ENCODE measurements at regions not wholly inside any gene's neighbourhood (a gene's known extent, or its start where the extent isn't known, plus 50 kb on each side); places are given as distances from the start of the nearest gene placed in this dataset.

GRCh38 chr2:145076085-145076484 lies 556.2 kb upstream of the ZEB2 start:
- Histone ChIP-seq H3K4me1 (ENCODE audit: insufficient read depth, low read length, poor library complexity, severe bottlenecking) (no peaks in the 10 kb centered on the region), H3K27ac (ENCODE audit: low read depth, low read length, poor library complexity, severe bottlenecking) (no peak overlapping the region), H3K4me3 (ENCODE audit: low read depth, low read length, poor library complexity, severe bottlenecking) (no peak overlapping the region), H3K36me3 (ENCODE audit: insufficient read depth, low read length, poor library complexity, severe bottlenecking) (no peaks in the 10 kb centered on the region), H3K9me3 (ENCODE audit: low read depth, low read length, poor library complexity, severe bottlenecking) (no peaks in the 10 kb centered on the region), H3K27me3 (replicated peaks; ENCODE audit: insufficient read depth, low read depth, low read length, poor library complexity) (no peaks in the 10 kb centered on the region)
- no peak for DNase-seq (ENCODE audit: low spot score)
- ChIA-PET POLR2A (ENCODE audit: low non-redundant PET) (no interaction called here), CTCF (no interaction called here)
- no peak for TF ChIP-seq EZH2 (IDR thresholded peaks at IDR 0.05; ENCODE audit: borderline replicate concordance, low read depth, low read length, poor library complexity, severe bottlenecking)
- TF ChIP-seq, protein P1, sequence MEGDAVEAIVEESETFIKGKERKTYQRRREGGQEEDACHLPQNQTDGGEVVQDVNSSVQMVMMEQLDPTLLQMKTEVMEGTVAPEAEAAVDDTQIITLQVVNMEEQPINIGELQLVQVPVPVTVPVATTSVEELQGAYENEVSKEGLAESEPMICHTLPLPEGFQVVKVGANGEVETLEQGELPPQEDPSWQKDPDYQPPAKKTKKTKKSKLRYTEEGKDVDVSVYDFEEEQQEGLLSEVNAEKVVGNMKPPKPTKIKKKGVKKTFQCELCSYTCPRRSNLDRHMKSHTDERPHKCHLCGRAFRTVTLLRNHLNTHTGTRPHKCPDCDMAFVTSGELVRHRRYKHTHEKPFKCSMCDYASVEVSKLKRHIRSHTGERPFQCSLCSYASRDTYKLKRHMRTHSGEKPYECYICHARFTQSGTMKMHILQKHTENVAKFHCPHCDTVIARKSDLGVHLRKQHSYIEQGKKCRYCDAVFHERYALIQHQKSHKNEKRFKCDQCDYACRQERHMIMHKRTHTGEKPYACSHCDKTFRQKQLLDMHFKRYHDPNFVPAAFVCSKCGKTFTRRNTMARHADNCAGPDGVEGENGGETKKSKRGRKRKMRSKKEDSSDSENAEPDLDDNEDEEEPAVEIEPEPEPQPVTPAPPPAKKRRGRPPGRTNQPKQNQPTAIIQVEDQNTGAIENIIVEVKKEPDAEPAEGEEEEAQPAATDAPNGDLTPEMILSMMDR (conservative IDR thresholded peaks at IDR 0.05; ENCODE audit: low read depth, low read length), result no peak
- no TSS peak for BruUV-seq (replicated peaks)
- intact Hi-C loops (cut with micrococcal nuclease; ENCODE audit: unreplicated experiment), result no loop called here

DNA sequence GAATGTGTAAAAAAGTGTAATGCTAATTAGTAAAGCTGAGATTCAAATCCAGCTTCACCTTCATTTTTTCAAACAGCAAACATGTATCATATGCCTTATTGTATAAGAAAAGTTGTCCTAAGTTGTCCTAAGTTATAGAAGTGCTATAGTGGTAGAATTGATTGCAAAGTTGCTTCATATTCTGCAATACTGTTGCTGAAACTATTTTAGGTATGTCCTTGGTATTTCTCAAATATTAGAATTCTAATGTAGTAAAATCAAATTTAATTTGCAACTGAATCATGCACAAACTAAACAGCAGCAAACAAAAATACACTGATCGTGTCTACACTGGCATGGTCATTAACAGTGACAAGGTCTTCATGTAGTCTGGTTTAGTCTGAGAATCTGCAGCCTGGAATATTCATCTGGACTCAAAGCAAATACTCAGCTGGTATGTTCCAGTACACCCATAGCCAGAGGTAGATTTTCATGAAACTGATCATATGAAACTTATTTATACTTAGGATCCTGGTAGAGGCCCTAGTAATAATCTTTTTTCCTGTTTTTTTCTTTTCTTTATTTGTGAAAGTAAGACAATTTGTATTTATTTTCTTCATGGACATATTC lies 555.6 kb upstream of the ZEB2 start:
- intact Hi-C loops (cut with micrococcal nuclease; ENCODE audit: unreplicated experiment), result no loop called here
- ChIA-PET POLR2A (ENCODE audit: low non-redundant PET) (interaction anchor here (0.6 kb wide), 1 partner anchor 461 kb away, joined by 3 read pairs; no protein-coding TSS in a partner anchor), CTCF (no interaction called here)
- Histone ChIP-seq H3K4me1 (ENCODE audit: insufficient read depth, low read length, poor library complexity, severe bottlenecking) (no peaks in the 10 kb centered on the region), H3K27ac (ENCODE audit: low read depth, low read length, poor library complexity, severe bottlenecking) (no peak overlapping the region), H3K36me3 (ENCODE audit: insufficient read depth, low read length, poor library complexity, severe bottlenecking) (no peaks in the 10 kb centered on the region), H3K9me3 (ENCODE audit: low read depth, low read length, poor library complexity, severe bottlenecking) (no peaks in the 10 kb centered on the region), H3K4me3 (ENCODE audit: low read depth, low read length, poor library complexity, severe bottlenecking) (no peak overlapping the region), H3K27me3 (replicated peaks; ENCODE audit: insufficient read depth, low read depth, low read length, poor library complexity) (no peaks in the 10 kb centered on the region)
- TF ChIP-seq, protein P1 (conservative IDR thresholded peaks at IDR 0.05; ENCODE audit: low read depth, low read length), result no peak
- TF ChIP-seq EZH2 (IDR thresholded peaks at IDR 0.05; ENCODE audit: borderline replicate concordance, low read depth, low read length, poor library complexity, severe bottlenecking), result no peak
- no peak for DNase-seq (ENCODE audit: low spot score)
- BruUV-seq (replicated peaks), result no TSS peak

DNA sequence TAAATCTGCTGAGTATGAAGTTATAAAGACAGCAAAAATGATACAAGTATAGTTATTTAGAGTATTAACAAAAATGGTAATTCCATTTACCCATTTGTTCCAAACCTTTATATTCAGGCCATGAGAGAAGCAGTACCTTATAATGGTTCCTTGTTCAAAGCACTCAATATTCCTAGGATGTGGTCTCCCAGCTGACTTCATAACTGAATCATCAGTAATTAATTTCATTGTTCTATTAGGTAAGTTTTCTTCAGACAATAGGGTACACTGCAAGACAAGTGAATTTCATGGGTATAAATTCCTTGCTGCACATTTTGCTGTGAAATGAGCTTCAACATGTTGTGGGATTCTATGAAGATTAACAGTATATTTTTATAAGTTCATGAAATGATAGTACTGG lies 550.8 kb upstream of the ZEB2 start:
- no peak for DNase-seq (ENCODE audit: low spot score)
- ChIA-PET POLR2A (ENCODE audit: low non-redundant PET) (no interaction called here), CTCF (no interaction called here)
- TF ChIP-seq, protein P1 (conservative IDR thresholded peaks at IDR 0.05; ENCODE audit: low read depth, low read length), result no peak
- TF ChIP-seq EZH2 (IDR thresholded peaks at IDR 0.05; ENCODE audit: borderline replicate concordance, low read depth, low read length, poor library complexity, severe bottlenecking), result no peak
- BruUV-seq (replicated peaks), result no TSS peak
- Histone ChIP-seq H3K27ac (ENCODE audit: low read depth, low read length, poor library complexity, severe bottlenecking) (no peak overlapping the region), H3K4me1 (ENCODE audit: insufficient read depth, low read length, poor library complexity, severe bottlenecking) (peaks cover 15% of the 10 kb centered on the region), H3K4me3 (ENCODE audit: low read depth, low read length, poor library complexity, severe bottlenecking) (no peak overlapping the region), H3K27me3 (replicated peaks; ENCODE audit: insufficient read depth, low read depth, low read length, poor library complexity) (no peaks in the 10 kb centered on the region), H3K9me3 (ENCODE audit: low read depth, low read length, poor library complexity, severe bottlenecking) (peaks cover 8% of the 10 kb centered on the region), H3K36me3 (ENCODE audit: insufficient read depth, low read length, poor library complexity, severe bottlenecking) (no peaks in the 10 kb centered on the region)
- intact Hi-C loops (cut with micrococcal nuclease; ENCODE audit: unreplicated experiment), result no loop called here
